ENCODE measurements at regions not wholly inside any gene's neighbourhood (a gene's known extent, or its start where the extent isn't known, plus 50 kb on each side); places are given as distances from the start of the nearest gene placed in this dataset.

DNA sequence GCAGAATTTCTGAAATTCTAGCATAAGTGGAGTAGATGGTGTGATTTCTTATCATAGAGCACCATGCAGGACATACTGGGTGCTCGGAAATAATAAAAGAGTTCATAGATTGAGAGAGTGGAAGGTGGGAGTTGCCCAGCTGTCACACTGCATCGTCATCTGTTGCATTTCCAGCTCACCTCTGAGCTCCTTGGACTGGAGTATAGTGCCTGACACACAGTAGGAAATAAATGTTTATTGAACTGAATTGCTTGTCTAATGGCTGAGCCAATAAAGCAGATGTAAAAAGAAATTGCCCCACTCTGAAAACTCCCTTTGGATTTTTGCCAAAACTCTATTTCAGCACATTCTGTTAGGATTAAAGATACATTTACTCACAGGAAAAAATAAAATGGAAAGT, 108.9 kb upstream of the UBE2E1 start:
- no peak for TF ChIP-seq EP300 (IDR thresholded peaks at IDR 0.05)
- TF ChIP-seq POLR2A (IDR thresholded peaks at IDR 0.05), result no peak
- TF ChIP-seq, protein P1, sequence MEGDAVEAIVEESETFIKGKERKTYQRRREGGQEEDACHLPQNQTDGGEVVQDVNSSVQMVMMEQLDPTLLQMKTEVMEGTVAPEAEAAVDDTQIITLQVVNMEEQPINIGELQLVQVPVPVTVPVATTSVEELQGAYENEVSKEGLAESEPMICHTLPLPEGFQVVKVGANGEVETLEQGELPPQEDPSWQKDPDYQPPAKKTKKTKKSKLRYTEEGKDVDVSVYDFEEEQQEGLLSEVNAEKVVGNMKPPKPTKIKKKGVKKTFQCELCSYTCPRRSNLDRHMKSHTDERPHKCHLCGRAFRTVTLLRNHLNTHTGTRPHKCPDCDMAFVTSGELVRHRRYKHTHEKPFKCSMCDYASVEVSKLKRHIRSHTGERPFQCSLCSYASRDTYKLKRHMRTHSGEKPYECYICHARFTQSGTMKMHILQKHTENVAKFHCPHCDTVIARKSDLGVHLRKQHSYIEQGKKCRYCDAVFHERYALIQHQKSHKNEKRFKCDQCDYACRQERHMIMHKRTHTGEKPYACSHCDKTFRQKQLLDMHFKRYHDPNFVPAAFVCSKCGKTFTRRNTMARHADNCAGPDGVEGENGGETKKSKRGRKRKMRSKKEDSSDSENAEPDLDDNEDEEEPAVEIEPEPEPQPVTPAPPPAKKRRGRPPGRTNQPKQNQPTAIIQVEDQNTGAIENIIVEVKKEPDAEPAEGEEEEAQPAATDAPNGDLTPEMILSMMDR (IDR thresholded peaks at IDR 0.05), result no peak
- no peak for TF ChIP-seq POLR2AphosphoS5 (IDR thresholded peaks at IDR 0.05)
